ENCODE measurements at regions not wholly inside any gene's neighbourhood (a gene's known extent, or its start where the extent isn't known, plus 50 kb on each side); places are given as distances from the start of the nearest gene placed in this dataset.

DNA sequence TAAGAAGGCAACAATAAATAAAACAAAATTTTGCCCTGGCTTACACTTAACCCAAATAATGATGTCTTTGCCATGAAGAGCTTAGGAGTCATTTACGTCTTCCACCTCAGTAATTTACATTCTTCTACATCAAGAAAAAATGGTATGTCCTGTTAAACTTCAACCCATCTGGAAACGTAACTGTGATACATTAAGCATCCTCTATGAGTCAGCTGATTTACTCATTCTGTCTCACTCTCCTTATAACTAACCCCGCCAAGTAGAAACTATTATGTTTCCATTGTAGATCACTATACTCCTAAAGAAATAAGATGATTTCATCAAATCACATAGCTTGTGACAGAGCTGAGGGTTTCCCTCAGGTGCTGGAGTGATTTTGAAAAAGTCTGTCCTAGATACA lies 330.7 kb downstream of the CDC14C start:
- TF ChIP-seq EZH2phosphoT487 (IDR thresholded peaks at IDR 0.05; ENCODE audit: borderline replicate concordance) = no peak
- no peak for TF ChIP-seq CTCF (conservative IDR thresholded peaks at IDR 0.05; ENCODE audit: low read length)

Measured in Loucy (cell line).